Esophagus squamous epithelium (tissue), 4 donors: ENCODE measurements at regions not wholly inside any gene's neighbourhood (a gene's known extent, or its start where the extent isn't known, plus 50 kb on each side); places are given as distances from the start of the nearest gene placed in this dataset.

Experiments
- CTCF ChIP-seq, 6 experiments: fragments of 450-650 bp in 4 of 6; fragments of 200-600 bp in 2 of 6; sonication (generic) in 2 of 6; IDR thresholded peaks; one replicate each; pipeline ENCODE4 v1.5.1; 2016 to 2019; ENCODE audit warnings: antibody characterized with exemption in 6 of 6, mild to moderate bottlenecking in 4 of 6, moderate library complexity in 4 of 6
- POLR2A ChIP-seq, 4 donors: fragments of 450-650 bp; IDR thresholded peaks; one replicate each; pipeline ENCODE4 v1.6.1; 2017; ENCODE audit warnings: antibody characterized with exemption in 4 of 4, mild to moderate bottlenecking in 4 of 4, moderate library complexity in 3 of 4

GRCh38 chr6:105817370-105817769, 268.8 kb upstream of the PRDM1 start:
- no peak for TF ChIP-seq CTCF (IDR thresholded peaks at IDR 0.05)
- TF ChIP-seq POLR2A (IDR thresholded peaks at IDR 0.05), result no peak
